H9 (cell line): ENCODE measurements at regions not wholly inside any gene's neighbourhood (a gene's known extent, or its start where the extent isn't known, plus 50 kb on each side); places are given as distances from the start of the nearest gene placed in this dataset.

Experiments used
- DNase-seq: peaks from one replicate; pipeline ENCODE4 v3.0.0-alpha.2; 2017
- H2AFZ ChIP-seq: one replicate; pipeline ENCODE4 v1.6.1; 2013; ENCODE audit warnings: mild to moderate bottlenecking, low read length, control low read depth, moderate library complexity
- H2AK5ac ChIP-seq: 2 replicates; pipeline ENCODE4 v1.6.1; 2013; ENCODE audit warnings: low read length, control low read depth, mixed read lengths; ENCODE audit not compliant: insufficient read length
- H2BK120ac ChIP-seq: one replicate; pipeline ENCODE4 v1.6.1; 2013; ENCODE audit warnings: low read depth, mild to moderate bottlenecking, low read length, control low read depth, inconsistent platforms; ENCODE audit not compliant: poor library complexity, severe bottlenecking
- H2BK12ac ChIP-seq: 2 replicates; pipeline ENCODE4 v1.6.1; 2013; ENCODE audit warnings: low read length, control low read depth, mixed read lengths, low read depth; ENCODE audit not compliant: insufficient read length
- H2BK15ac ChIP-seq: 2 replicates; pipeline ENCODE4 v1.6.1; 2013; ENCODE audit warnings: low read depth, low read length, control low read depth
- H2BK20ac ChIP-seq: one replicate; pipeline ENCODE4 v1.6.1; 2013; ENCODE audit warnings: low read depth, mild to moderate bottlenecking, low read length, control low read depth, inconsistent platforms; ENCODE audit not compliant: poor library complexity, severe bottlenecking
- H2BK5ac ChIP-seq: 2 replicates; pipeline ENCODE4 v1.6.1; 2013; ENCODE audit warnings: low read length, control low read depth, mixed read lengths; ENCODE audit not compliant: insufficient read length
- H3K14ac ChIP-seq: 2 replicates; pipeline ENCODE4 v1.6.1; 2013; ENCODE audit warnings: low read length, control low read depth; ENCODE audit not compliant: insufficient read depth
- H3K18ac ChIP-seq: 2 replicates; pipeline ENCODE4 v1.6.1; 2013; ENCODE audit warnings: low read depth, mild to moderate bottlenecking, mixed read lengths, low read length, control low read depth; ENCODE audit not compliant: insufficient read length
- H3K23ac ChIP-seq: 2 replicates; pipeline ENCODE4 v1.6.1; 2013; ENCODE audit warnings: low read length, control low read depth, mixed read lengths, low read depth; ENCODE audit not compliant: insufficient read length
- H3K23me2 ChIP-seq: 2 replicates; pipeline ENCODE4 v1.6.1; 2013; ENCODE audit warnings: low read depth, mild to moderate bottlenecking, mixed read lengths, low read length, control low read depth; ENCODE audit not compliant: insufficient read length, poor library complexity, severe bottlenecking
- H3K27ac ChIP-seq: 2 replicates; pipeline ENCODE4 v1.5.1; 2013; ENCODE audit warnings: low read length, control low read depth, mixed read lengths, low read depth; ENCODE audit not compliant: insufficient read length
- H3K27me3 ChIP-seq: 2 replicates; pipeline ENCODE4 v1.6.1; 2013; ENCODE audit warnings: low read length, control low read depth, inconsistent platforms; ENCODE audit not compliant: insufficient read depth
- H3K4ac ChIP-seq: 2 replicates; pipeline ENCODE4 v1.6.1; 2013; ENCODE audit warnings: low read depth, mild to moderate bottlenecking, control low read depth, inconsistent platforms, low read length, moderate library complexity
- H3K4me1 ChIP-seq: 2 replicates; pipeline ENCODE4 v1.6.1; 2013; ENCODE audit warnings: low read length, control low read depth, inconsistent platforms; ENCODE audit not compliant: insufficient read depth
- H3K4me2 ChIP-seq: 2 replicates; pipeline ENCODE4 v1.6.1; 2013; ENCODE audit warnings: low read length, control low read depth, mixed read lengths; ENCODE audit not compliant: insufficient read length, insufficient read depth
- H3K56ac ChIP-seq: 2 replicates; pipeline ENCODE4 v1.6.1; 2013; ENCODE audit warnings: low read depth, mild to moderate bottlenecking, mixed read lengths, low read length, control low read depth; ENCODE audit not compliant: insufficient read length
- H3K79me1 ChIP-seq: 2 replicates; pipeline ENCODE4 v1.6.1; 2013; ENCODE audit warnings: low read depth, mild to moderate bottlenecking, moderate library complexity, low read length, control low read depth, inconsistent platforms; ENCODE audit not compliant: insufficient read depth, poor library complexity, severe bottlenecking
- H3K79me2 ChIP-seq: 2 replicates; pipeline ENCODE4 v1.6.1; 2013; ENCODE audit warnings: low read length, control low read depth, inconsistent platforms; ENCODE audit not compliant: insufficient read depth
- H3K9ac ChIP-seq: 2 replicates; pipeline ENCODE4 v1.6.1; 2013; ENCODE audit warnings: low read length, control low read depth, mixed read lengths; ENCODE audit not compliant: insufficient read length; ENCODE audit errors: extremely low read depth
- H3K9me3 ChIP-seq: one replicate; pipeline ENCODE4 v1.6.1; 2013; ENCODE audit warnings: low read depth, low read length, inconsistent platforms; ENCODE audit not compliant: control insufficient read depth
- H3T11ph ChIP-seq: one replicate; pipeline ENCODE4 v1.6.1; 2013; ENCODE audit warnings: mild to moderate bottlenecking, low read length, control low read depth, inconsistent platforms
- H4K20me1 ChIP-seq: one replicate; pipeline ENCODE4 v1.6.1; 2013; ENCODE audit not compliant: control insufficient read depth, insufficient read length, insufficient read depth
- H4K5ac ChIP-seq: 2 replicates; pipeline ENCODE4 v1.6.1; 2013; ENCODE audit warnings: low read depth, mild to moderate bottlenecking, mixed read lengths, low read length, control low read depth; ENCODE audit not compliant: insufficient read length
- H4K8ac ChIP-seq: replicated peaks from 2 replicates; pipeline ENCODE4 v1.6.1; 2013; ENCODE audit warnings: low read length, control low read depth, mixed read lengths, low read depth; ENCODE audit not compliant: insufficient read length
- H4K91ac ChIP-seq: 2 replicates; pipeline ENCODE4 v1.6.1; 2013; ENCODE audit warnings: low read depth, mild to moderate bottlenecking, moderate library complexity, mixed read lengths, low read length, control low read depth; ENCODE audit not compliant: insufficient read length
- H3K27ac Mint-ChIP-seq, 3 experiments: 2 replicates in 2 of 3; 3 replicates in 1 of 3; pipeline ENCODE4 v1.8.0; 2020 to 2021; ENCODE audit warnings: mixed read lengths in 3 of 3, mild to moderate bottlenecking in 1 of 3, moderate library complexity in 1 of 3
- H3K27me3 Mint-ChIP-seq: 2 replicates; pipeline ENCODE4 v1.8.0; 2021; ENCODE audit warnings: low read depth, mild to moderate bottlenecking, moderate library complexity, mixed read lengths
- H3K36me3 Mint-ChIP-seq, 3 experiments: 2 replicates in 2 of 3; 3 replicates in 1 of 3; pipeline ENCODE4 v1.8.0; 2020 to 2021; ENCODE audit warnings: low read depth in 3 of 3, mixed read lengths in 3 of 3; ENCODE audit not compliant: insufficient read depth in 1 of 3
- H3K4me1 Mint-ChIP-seq, 2 experiments: 2 replicates each; pipeline ENCODE4 v1.8.0; 2020; ENCODE audit warnings: mixed read lengths in 2 of 2
- H3K4me3 Mint-ChIP-seq, 2 experiments: 2 replicates in 1 of 2; 3 replicates in 1 of 2; pipeline ENCODE4 v1.8.0; 2020 to 2021; ENCODE audit warnings: mild to moderate bottlenecking in 2 of 2, mixed read lengths in 2 of 2, moderate library complexity in 1 of 2
- H3K9me3 Mint-ChIP-seq, 2 experiments: 2 replicates in 1 of 2; 3 replicates in 1 of 2; pipeline ENCODE4 v1.8.0; 2020; ENCODE audit warnings: mild to moderate bottlenecking in 2 of 2, mixed read lengths in 2 of 2, moderate library complexity in 1 of 2
- WGBS: extraction: QIAGEN DNeasy Blood & Tissue Kit; methylation state at CpG from one replicate; pipeline ENCODE4 v1.1.7; 2013; ENCODE audit warnings: missing lambda C conversion rate, low lambda C conversion rate, mixed read lengths; ENCODE audit not compliant: insufficient read length; ENCODE audit errors: extremely low coverage; 5-methylcytosine and 5-hydroxymethylcytosine counted together
- TF ChIP-seq, protein P1 (sequence below): fragments of 200-600 bp; sonication (generic); conservative IDR thresholded peaks from 3 replicates; pipeline ENCODE4 v1.8.0; 2021; ENCODE audit warnings: antibody characterized with exemption, mild to moderate bottlenecking

DNA sequence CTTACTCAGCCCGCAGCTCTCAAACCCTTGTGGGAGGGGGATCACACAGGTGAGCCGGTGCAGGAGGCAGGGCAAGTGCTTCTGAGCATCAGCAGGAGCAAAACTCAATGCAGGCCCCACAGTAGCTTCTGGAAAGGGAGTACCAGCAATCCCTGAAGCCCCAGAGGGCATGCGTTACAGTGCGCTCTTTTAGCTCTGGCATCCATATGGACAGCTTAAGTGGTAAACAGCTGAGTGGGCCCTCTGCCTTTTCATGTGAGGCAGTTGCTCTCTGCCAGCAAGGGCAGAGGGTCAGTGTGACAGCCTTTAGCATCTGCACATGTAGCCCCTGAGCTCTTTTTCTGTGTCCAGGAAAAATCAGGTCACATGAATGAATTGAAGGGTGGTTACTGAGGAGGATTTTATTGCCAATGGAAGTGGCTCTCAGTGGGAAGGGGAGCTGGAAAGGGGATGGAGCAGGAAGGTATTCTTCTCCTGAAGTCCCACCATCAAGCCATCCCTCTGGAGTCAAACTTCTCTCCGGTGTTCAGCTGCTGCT lies 464.3 kb upstream of the THRB start:
- H3T11ph ChIP-seq = no peak overlapping the region
- H3K23ac ChIP-seq = no peak overlapping the region
- TF ChIP-seq, protein P1, sequence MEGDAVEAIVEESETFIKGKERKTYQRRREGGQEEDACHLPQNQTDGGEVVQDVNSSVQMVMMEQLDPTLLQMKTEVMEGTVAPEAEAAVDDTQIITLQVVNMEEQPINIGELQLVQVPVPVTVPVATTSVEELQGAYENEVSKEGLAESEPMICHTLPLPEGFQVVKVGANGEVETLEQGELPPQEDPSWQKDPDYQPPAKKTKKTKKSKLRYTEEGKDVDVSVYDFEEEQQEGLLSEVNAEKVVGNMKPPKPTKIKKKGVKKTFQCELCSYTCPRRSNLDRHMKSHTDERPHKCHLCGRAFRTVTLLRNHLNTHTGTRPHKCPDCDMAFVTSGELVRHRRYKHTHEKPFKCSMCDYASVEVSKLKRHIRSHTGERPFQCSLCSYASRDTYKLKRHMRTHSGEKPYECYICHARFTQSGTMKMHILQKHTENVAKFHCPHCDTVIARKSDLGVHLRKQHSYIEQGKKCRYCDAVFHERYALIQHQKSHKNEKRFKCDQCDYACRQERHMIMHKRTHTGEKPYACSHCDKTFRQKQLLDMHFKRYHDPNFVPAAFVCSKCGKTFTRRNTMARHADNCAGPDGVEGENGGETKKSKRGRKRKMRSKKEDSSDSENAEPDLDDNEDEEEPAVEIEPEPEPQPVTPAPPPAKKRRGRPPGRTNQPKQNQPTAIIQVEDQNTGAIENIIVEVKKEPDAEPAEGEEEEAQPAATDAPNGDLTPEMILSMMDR = no peak
- Mint-ChIP-seq H3K4me3 (no peak overlapping the region), H3K9me3 (peaks cover 4 to 7% of the 10 kb centered on the region in 2 experiments; a peak in 3 of 5 replicates), H3K36me3 (peaks cover 0 to 7% (median 0%) of the 10 kb centered on the region in 3 experiments; a peak in 1 of 7 replicates), H3K27ac (no peak overlapping the region), H3K27me3 (peaks cover 64% of the 10 kb centered on the region), H3K4me1 (no peaks in the 10 kb centered on the region)
- no peaks in the 10 kb centered on the region for H3K79me2 ChIP-seq
- no peaks in the 10 kb centered on the region for H3K4me1 ChIP-seq
- H3K27me3 ChIP-seq = peaks cover 29% of the 10 kb centered on the region
- H3K4me2 ChIP-seq = no peak overlapping the region
- H4K8ac ChIP-seq = no peak overlapping the region
- no peak overlapping the region for H3K9ac ChIP-seq
- H2BK15ac ChIP-seq = no peak overlapping the region
- H4K5ac ChIP-seq = no peak overlapping the region
- H2AK5ac ChIP-seq = no peak overlapping the region
- H4K91ac ChIP-seq = no peak overlapping the region
- H3K27ac ChIP-seq = no peak overlapping the region
- no peak overlapping the region for H3K18ac ChIP-seq
- H3K9me3 ChIP-seq = no peaks in the 10 kb centered on the region
- no peak for DNase-seq
- no peak overlapping the region for H2BK120ac ChIP-seq
- H3K23me2 ChIP-seq = no peaks in the 10 kb centered on the region
- H2AFZ ChIP-seq = no peak overlapping the region
- H3K56ac ChIP-seq = no peak overlapping the region
- no peak overlapping the region for H2BK5ac ChIP-seq
- no peak overlapping the region for H3K4ac ChIP-seq
- H3K14ac ChIP-seq = no peak overlapping the region
- WGBS = no CpG with 5 or more reads among the region's 5 CpGs
- no peaks in the 10 kb centered on the region for H4K20me1 ChIP-seq
- H2BK12ac ChIP-seq = no peak overlapping the region
- H3K79me1 ChIP-seq = no peaks in the 10 kb centered on the region
- H2BK20ac ChIP-seq = no peak overlapping the region
